GM19468 (cell line): ENCODE measurements at regions not wholly inside any gene's neighbourhood (a gene's known extent, or its start where the extent isn't known, plus 50 kb on each side); places are given as distances from the start of the nearest gene placed in this dataset.

Experiments
- ATAC-seq: cut with Tn5 transposase; IDR thresholded peaks from one replicate; pipeline ENCODE4 v1.9.1; 2021; ENCODE audit warnings: mild to moderate bottlenecking, moderate library complexity, moderate number of reproducible peaks; ENCODE audit not compliant: unreplicated experiment; ENCODE audit errors: extremely low read depth

DNA sequence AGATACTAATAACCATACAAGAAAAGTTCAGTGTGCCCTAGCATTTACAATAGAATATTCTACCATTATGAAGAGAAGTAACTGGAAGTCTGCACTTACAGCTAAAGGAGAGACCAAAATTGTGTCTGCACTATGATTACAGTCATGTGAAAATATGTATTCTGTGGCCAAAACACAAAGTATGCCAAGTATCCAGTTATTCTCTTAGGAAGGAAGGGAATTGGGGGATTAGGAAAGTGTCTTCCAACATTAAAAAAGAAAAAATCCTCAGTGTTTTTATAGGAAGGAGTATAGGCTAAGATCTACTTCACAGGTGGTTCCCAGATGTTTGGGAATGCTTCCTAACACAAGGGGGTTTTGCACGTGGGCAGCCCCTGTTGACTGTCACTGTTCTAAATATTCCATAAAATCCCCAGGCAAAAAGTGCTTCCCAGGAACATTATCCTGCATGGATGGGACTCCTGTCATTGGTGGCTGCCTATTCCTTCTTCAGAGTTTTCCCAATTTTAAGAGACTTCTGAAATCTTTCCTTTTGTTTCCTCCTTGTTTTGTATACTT lies 180.2 kb upstream of the KLHL29 start:
- no peak for ATAC-seq

GRCh38 chr2:23206650-23207049 lies 178.3 kb upstream of the KLHL29 start:
- ATAC-seq: no peak

- no peak for ATAC-seq
Observed at GRCh38 chr2:23207871-23208270, 177.1 kb upstream of the KLHL29 start.

DNA sequence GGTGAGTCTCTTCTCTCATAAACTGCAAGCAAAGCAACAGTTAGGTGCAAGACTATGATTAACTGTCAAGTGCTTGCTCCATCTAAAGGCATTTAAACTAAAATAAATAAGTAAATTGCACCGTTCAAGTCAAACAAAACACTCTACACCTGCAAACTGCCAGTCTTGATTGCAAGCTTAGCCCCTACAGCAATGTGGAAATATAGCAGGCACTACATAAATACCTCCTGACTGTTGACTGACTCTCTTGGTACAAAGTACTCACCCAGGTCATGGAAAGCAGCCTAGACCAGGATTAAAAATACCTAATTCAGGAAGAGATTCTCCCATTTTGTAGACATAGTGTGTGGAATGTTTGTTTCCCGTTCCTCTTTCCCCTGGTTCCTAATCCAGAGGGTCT lies 176.6 kb upstream of the KLHL29 start:
- no peak for ATAC-seq

DNA sequence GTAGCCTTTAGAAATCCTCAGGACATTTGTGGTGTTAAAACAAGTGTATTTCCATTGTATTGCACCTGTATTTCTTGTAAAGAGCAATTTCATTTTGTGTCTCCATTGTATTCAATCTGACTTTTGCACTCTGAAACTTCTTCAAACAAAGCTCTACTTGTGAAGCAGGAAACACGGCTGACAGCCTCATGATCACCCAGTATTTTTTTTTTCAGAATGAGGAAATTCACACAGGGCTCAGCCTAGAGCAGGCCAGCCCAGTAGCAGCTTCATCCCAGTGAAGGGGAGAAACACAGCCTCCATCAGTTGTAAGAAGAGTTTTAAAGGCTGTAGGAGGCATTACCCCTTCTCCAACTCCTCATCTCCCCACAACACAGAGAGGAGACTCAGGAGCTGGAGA lies 175.9 kb upstream of the KLHL29 start:
- no peak for ATAC-seq

DNA sequence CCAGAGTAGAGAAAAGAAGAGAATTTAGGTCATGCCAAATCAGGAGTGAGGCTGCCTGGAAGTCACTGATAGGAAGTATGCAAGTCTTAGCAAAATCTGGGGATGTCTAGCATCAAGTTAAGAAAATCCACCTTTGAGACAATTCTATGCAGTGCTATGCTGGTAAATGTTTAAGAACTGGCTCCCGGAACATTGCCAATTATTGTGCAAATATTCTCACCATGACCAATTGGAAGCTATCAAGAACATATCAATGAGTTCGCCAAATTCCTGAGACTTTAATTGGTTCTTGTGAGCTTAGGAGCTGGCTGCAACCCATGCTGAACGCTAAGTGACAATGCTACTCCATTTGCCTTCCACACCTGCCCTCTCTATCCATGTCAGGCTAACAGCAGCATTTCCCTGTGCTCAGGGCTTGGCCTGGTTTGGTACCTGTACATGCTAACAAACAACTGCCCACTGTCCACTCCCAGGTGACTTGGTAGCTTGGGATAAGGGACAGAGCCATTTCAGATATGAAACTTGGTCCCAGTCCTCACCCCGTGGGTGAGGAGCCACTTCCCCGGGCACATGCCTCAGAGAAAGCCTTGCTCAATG lies 172.9 kb upstream of the KLHL29 start:
- no peak for ATAC-seq

- ATAC-seq: no peak
Observed at GRCh38 chr2:23213196-23213595, 171.8 kb upstream of the KLHL29 start.

- no peak for ATAC-seq
Observed at GRCh38 chr2:23215016-23215415, 170.0 kb upstream of the KLHL29 start.

DNA sequence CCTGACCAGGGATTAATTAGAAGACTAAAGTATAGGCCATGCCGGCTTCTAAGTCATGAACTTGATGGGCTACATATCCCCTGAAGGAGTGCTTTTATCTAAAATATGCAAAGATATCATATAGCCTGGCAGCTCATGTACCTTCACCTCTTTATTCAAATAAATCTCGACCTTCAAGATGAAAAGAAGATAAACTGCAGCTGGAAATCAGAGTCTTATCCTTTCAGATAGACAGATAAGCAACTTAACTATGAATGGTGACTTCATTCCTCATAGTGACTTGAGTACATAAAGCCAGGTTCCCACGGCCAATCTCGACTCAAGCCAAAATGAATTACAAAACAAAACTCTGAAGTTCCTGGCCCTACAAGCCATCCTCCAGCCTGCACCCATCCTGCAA lies 165.3 kb upstream of the KLHL29 start:
- ATAC-seq: no peak

GRCh38 chr2:23220513-23221094 lies 164.4 kb upstream of the KLHL29 start:
- no peak for ATAC-seq

GRCh38 chr2:23221236-23221635 lies 163.7 kb upstream of the KLHL29 start:
- no peak for ATAC-seq

GRCh38 chr2:23221901-23222300 lies 163.1 kb upstream of the KLHL29 start:
- no peak for ATAC-seq

DNA sequence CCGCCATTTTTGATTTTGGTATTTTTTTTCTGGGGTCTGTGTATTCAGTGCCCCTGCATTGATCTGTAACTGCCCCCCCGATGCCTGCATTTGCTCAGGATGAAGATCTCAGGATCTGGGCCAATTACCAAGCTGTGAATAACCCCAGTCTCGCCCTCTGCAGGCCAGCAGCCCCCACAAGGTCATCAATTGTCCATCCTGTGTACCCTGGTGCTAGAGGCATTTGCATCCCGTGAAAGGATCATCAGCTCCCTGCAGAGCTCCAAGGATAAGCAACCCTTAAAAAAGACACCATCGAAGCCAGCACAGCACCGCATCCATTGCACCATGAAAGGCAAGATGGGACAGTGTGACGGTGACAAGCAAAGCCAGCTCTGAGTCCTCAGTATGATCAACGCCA lies 154.1 kb upstream of the KLHL29 start:
- ATAC-seq: no peak

- no peak for ATAC-seq
Observed at GRCh38 chr2:23231865-23232264, 153.1 kb upstream of the KLHL29 start.

- no peak for ATAC-seq
Observed at GRCh38 chr2:23235292-23235691, 149.7 kb upstream of the KLHL29 start.

GRCh38 chr2:23235736-23236135 lies 149.2 kb upstream of the KLHL29 start:
- ATAC-seq: no peak

- ATAC-seq: no peak
Observed at GRCh38 chr2:23237147-23237546, 147.8 kb upstream of the KLHL29 start.

GRCh38 chr2:23238011-23238657 lies 146.8 kb upstream of the KLHL29 start:
- ATAC-seq: no peak

- no peak for ATAC-seq
Observed at GRCh38 chr2:23239374-23239773, 145.6 kb upstream of the KLHL29 start.

GRCh38 chr2:23241121-23241520 lies 143.9 kb upstream of the KLHL29 start:
- ATAC-seq: no peak

DNA sequence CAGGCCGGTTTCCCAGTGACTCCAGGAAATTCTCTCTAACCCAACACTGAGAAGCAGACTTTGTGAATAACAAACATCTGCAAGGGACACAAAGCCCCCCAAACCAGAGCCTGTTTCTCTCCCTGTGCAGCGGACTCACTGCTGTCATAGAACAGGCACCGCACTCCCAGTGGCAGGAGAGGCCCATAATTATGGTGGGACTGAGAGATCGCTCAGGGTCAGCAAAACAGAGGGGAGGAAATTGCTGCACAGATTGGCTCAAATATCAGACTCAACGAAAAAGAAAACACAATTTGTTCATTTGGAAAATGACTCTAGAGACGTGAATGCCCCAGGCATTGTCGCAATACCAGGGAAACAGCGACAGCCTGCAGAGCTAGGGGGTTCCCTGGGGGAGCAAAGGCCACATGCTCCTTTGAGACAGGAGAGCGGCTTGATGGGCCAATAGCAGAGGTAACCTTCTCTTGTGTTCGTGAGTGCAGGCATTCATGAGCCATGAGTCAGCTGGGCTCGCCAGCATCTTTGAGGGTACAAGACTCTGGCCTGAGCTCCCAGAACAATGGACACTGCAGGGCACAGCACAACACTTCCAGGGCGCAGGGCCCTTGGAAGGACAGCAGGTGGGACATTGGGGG lies 143.3 kb upstream of the KLHL29 start:
- ATAC-seq: no peak
